B cell (primary cell): ENCODE measurements at regions not wholly inside any gene's neighbourhood (a gene's known extent, or its start where the extent isn't known, plus 50 kb on each side); places are given as distances from the start of the nearest gene placed in this dataset.

Experiments used
- ATAC-seq: fragments of 200-7000 bp; cut with Tn5 transposase; one replicate; pipeline ENCODE4 v1.10.0; 2021; ENCODE audit warnings: low read depth, mild to moderate bottlenecking, moderate number of reproducible peaks, moderate library complexity
- CTCF ChIA-PET: fragments of 350-600 bp; sonication (Branson Sonifier 250); formaldehyde crosslinking; loops from one replicate; lab custom pipeline; 2021; ENCODE audit warnings: antibody characterized with exemption, inconsistent platforms; lab: Charles Lee
- POLR2A ChIA-PET: fragments of 350-600 bp; sonication (Branson Sonifier 250); formaldehyde crosslinking; loops from one replicate; lab custom pipeline; 2021; ENCODE audit warnings: antibody characterized with exemption; lab: Charles Lee
- DNase-seq: peaks from one replicate; pipeline ENCODE4 v3.0.0; 2013
- H2AFZ ChIP-seq: 2 replicates; pipeline ENCODE4 v1.6.1; 2012; ENCODE audit warnings: mild to moderate bottlenecking, low read depth, low read length; ENCODE audit not compliant: insufficient read depth, poor library complexity, severe bottlenecking
- H3K27ac ChIP-seq, 2 donors: 1 replicate in 1 of 2; 2 replicates in 1 of 2; pipeline ENCODE4 v1.5.1; 2012 to 2013; ENCODE audit warnings: low read length in 2 of 2, mild to moderate bottlenecking in 2 of 2, moderate library complexity in 1 of 2
- H3K27me3 ChIP-seq, 4 experiments: fragments of 200-600 bp in 1 of 4; sonication (generic) in 1 of 4; replicated peaks in 1 of 4; 1 replicate in 2 of 4; 2 replicates in 2 of 4; pipeline versions ENCODE4 v1.6.1 to v1.7.0; 2013 to 2016; ENCODE audit warnings: low read length in 3 of 4, mild to moderate bottlenecking in 2 of 4, mixed read lengths in 1 of 4, moderate library complexity in 1 of 4; ENCODE audit not compliant: insufficient read depth in 4 of 4, control insufficient read depth in 3 of 4; ENCODE audit errors: control extremely low read depth in 1 of 4
- H3K36me3 ChIP-seq, 2 experiments: replicated peaks in 1 of 2; 1 replicate in 1 of 2; 2 replicates in 1 of 2; pipeline versions ENCODE4 v1.6.1 to v1.7.1; 2013; ENCODE audit warnings: low read length in 1 of 2; ENCODE audit not compliant: insufficient read depth in 2 of 2, control insufficient read depth in 1 of 2; ENCODE audit errors: control extremely low read depth in 1 of 2, extremely low read depth in 1 of 2
- H3K4me1 ChIP-seq, 2 donors: fragments of 200-600 bp in 1 of 2; sonication (generic) in 1 of 2; 1 replicate in 1 of 2; 2 replicates in 1 of 2; pipeline versions ENCODE4 v1.5.1 to v1.6.1; 2013 to 2017; ENCODE audit warnings: low read length in 2 of 2; ENCODE audit not compliant: control insufficient read depth in 2 of 2, insufficient read depth in 2 of 2
- H3K4me2 ChIP-seq: replicated peaks from 2 replicates; pipeline ENCODE3; 2012; ENCODE audit warnings: mild to moderate bottlenecking, low read depth, low read length; ENCODE audit not compliant: poor library complexity, severe bottlenecking
- H3K4me3 ChIP-seq, 5 experiments: fragments of 200-600 bp in 1 of 5; sonication (generic) in 1 of 5; 1 replicate in 3 of 5; 2 replicates in 2 of 5; pipeline versions ENCODE4 v1.5.1 to v1.7.0; 2011 to 2016; ENCODE audit warnings: low read length in 4 of 5, mild to moderate bottlenecking in 4 of 5, low read depth in 2 of 5, control low read depth in 1 of 5, moderate library complexity in 1 of 5; ENCODE audit not compliant: insufficient read depth in 1 of 5; ENCODE audit errors: control extremely low read depth in 1 of 5, extremely low read depth in 1 of 5
- H3K79me2 ChIP-seq: fragments of 200-600 bp; sonication (generic); one replicate; pipeline ENCODE4 v1.6.0; 2016; ENCODE audit warnings: low read length; ENCODE audit not compliant: control insufficient read depth, insufficient read depth
- H3K9ac ChIP-seq: fragments of 200-600 bp; sonication (generic); 2 replicates; pipeline ENCODE4 v1.6.1; 2017; ENCODE audit warnings: mild to moderate bottlenecking, low read length, moderate library complexity
- H3K9me3 ChIP-seq, 3 donors: one replicate each; pipeline versions ENCODE4 v1.6.1 to v1.7.1; 2013; ENCODE audit warnings: low read length in 2 of 3; ENCODE audit not compliant: control insufficient read depth in 2 of 3, insufficient read depth in 1 of 3; ENCODE audit errors: control extremely low read depth in 1 of 3
- H4K20me1 ChIP-seq: 2 replicates; pipeline ENCODE4 v1.6.0; 2012; ENCODE audit warnings: mild to moderate bottlenecking, low read length; ENCODE audit not compliant: insufficient read depth, control insufficient read depth, poor library complexity, severe bottlenecking
- H3K27ac Mint-ChIP-seq: one replicate; pipeline ENCODE4 v1.8.0; 2021; ENCODE audit warnings: mixed read lengths
- H3K27me3 Mint-ChIP-seq: one replicate; pipeline ENCODE4 v1.8.0; 2021; ENCODE audit warnings: mixed read lengths
- H3K4me1 Mint-ChIP-seq: one replicate; pipeline ENCODE4 v1.8.0; 2021; ENCODE audit warnings: mixed read lengths
- H3K4me3 Mint-ChIP-seq: one replicate; pipeline ENCODE4 v1.8.0; 2021; ENCODE audit warnings: mixed read lengths
- H3K9me3 Mint-ChIP-seq: one replicate; pipeline ENCODE4 v1.8.0; 2022; ENCODE audit warnings: mixed read lengths; ENCODE audit not compliant: insufficient read depth
- EZH2 ChIP-seq: IDR thresholded peaks from 2 replicates; pipeline ENCODE4 v1.6.1; 2012; ENCODE audit warnings: borderline replicate concordance, low read depth, mild to moderate bottlenecking, moderate library complexity, low read length; ENCODE audit not compliant: insufficient read depth, poor library complexity, severe bottlenecking
- WGBS: methylation state at CpG from one replicate; pipeline ENCODE4 v1.1.5; 2013; ENCODE audit warnings: missing lambda C conversion rate; ENCODE audit not compliant: insufficient coverage; 5-methylcytosine and 5-hydroxymethylcytosine counted together
- intact Hi-C: fragments of 100-400 bp; cut with micrococcal nuclease; formaldehyde crosslinking; loops from one replicate; pipeline ENCODE4 v1.10.0; 2022
- TF ChIP-seq, protein P1 (sequence below): fragments of 200-600 bp; IDR thresholded peaks from one replicate; pipeline ENCODE4 v1.8.0; 2022; ENCODE audit warnings: antibody characterized with exemption, mild to moderate bottlenecking

DNA sequence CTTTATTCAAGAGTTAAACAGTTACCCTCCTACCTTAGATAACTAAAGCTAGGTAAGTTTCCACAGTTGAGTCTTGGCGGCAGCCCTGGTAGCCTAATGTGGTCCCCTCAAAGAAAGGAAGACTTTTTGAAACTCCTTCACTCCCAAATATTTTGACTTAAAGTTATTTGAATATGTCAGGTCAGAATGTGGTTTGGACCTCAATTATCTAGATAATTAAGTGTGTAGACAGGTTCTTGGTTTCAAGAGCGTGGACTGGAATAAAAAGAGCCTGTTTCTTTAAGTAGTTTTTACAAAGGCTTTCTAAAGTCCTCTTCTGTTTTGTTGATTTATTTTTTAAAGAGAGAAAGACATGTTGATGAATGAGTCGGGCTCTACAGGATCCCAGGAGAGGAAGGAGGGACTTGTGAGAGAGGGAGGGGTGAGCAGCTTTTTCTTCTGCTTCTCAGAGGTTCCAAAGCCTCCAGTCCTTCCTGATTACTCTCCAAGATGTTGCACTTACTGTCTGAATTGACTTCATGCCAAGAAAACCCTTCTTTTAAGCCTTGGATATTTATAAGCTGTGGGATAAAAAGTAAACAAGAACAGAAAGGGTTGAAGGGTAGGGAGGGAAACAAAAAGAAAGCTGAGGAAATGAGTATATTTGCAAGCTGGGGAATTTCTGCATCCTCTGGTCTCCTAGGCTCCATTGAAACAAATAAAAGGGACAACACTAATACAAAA, 457.4 kb downstream of the IGSF11 start:
- no peak overlapping the region for H3K4me3 Mint-ChIP-seq
- Histone ChIP-seq H3K4me1 (no peaks in the 10 kb centered on the region), H3K27ac (no peak overlapping the region), H3K4me2 (no peak overlapping the region), H4K20me1 (no peaks in the 10 kb centered on the region), H3K4me3 (no peak overlapping the region), H3K36me3 (no peaks in the 10 kb centered on the region), H3K79me2 (no peaks in the 10 kb centered on the region), H3K27me3 (no peaks in the 10 kb centered on the region), H2AFZ (no peak overlapping the region), H3K9me3 (peaks cover 0 to 3% (median 1%) of the 10 kb centered on the region in 3 donors), H3K9ac (no peak overlapping the region)
- CTCF ChIA-PET = no interaction called here
- H3K27me3 Mint-ChIP-seq = no peaks in the 10 kb centered on the region
- ATAC-seq = no peak
- H3K4me1 Mint-ChIP-seq = no peaks in the 10 kb centered on the region
- no peak overlapping the region for H3K27ac Mint-ChIP-seq
- TF ChIP-seq EZH2 = no peak
- no peak for DNase-seq
- 67% methylated on average over 1 of the region's 3 CpGs for WGBS
- POLR2A ChIA-PET = no interaction called here
- no peaks in the 10 kb centered on the region for H3K9me3 Mint-ChIP-seq
- intact Hi-C loops = no loop called here

DNA sequence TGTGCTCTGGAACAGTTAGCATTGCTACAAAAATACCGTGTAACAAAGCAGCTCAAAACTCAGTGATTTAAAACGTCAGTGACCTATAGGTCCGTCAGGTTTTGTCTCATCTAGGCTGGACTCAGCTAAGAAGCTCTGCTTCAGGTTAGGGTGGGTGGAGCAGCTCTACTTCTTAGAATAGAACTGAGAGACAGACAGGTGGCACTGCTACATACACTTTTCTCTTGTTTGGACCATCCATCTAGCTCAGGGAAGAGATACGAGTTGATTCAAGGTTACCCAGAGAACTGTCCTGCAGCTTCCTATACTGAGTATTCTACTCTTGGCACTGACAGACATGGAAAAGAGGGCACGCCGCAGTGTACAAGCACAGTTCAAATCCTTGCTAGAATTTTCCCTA, 456.1 kb downstream of the IGSF11 start:
- ATAC-seq = no peak
- WGBS = 95% methylated on average over 4 of the region's 6 CpGs
- no peaks in the 10 kb centered on the region for H3K4me1 ChIP-seq
- CTCF ChIA-PET = no interaction called here
- Mint-ChIP-seq H3K4me3 (no peak overlapping the region), H3K27ac (no peak overlapping the region), H3K4me1 (no peaks in the 10 kb centered on the region), H3K9me3 (no peaks in the 10 kb centered on the region), H3K27me3 (no peaks in the 10 kb centered on the region)
- H3K9me3 ChIP-seq = peaks cover 0 to 1% (median 0%) of the 10 kb centered on the region in 3 donors
- H2AFZ ChIP-seq = no peak overlapping the region
- no peak overlapping the region for H3K4me2 ChIP-seq
- no peaks in the 10 kb centered on the region for H3K27me3 ChIP-seq
- no peak overlapping the region for H3K27ac ChIP-seq
- H3K9ac ChIP-seq = no peak overlapping the region
- POLR2A ChIA-PET = no interaction called here
- H3K79me2 ChIP-seq = no peaks in the 10 kb centered on the region
- no peak overlapping the region for H3K4me3 ChIP-seq
- intact Hi-C loops = no loop called here
- TF ChIP-seq, protein P1, sequence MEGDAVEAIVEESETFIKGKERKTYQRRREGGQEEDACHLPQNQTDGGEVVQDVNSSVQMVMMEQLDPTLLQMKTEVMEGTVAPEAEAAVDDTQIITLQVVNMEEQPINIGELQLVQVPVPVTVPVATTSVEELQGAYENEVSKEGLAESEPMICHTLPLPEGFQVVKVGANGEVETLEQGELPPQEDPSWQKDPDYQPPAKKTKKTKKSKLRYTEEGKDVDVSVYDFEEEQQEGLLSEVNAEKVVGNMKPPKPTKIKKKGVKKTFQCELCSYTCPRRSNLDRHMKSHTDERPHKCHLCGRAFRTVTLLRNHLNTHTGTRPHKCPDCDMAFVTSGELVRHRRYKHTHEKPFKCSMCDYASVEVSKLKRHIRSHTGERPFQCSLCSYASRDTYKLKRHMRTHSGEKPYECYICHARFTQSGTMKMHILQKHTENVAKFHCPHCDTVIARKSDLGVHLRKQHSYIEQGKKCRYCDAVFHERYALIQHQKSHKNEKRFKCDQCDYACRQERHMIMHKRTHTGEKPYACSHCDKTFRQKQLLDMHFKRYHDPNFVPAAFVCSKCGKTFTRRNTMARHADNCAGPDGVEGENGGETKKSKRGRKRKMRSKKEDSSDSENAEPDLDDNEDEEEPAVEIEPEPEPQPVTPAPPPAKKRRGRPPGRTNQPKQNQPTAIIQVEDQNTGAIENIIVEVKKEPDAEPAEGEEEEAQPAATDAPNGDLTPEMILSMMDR = no peak
- no peak for TF ChIP-seq EZH2
- H3K36me3 ChIP-seq = no peaks in the 10 kb centered on the region
- DNase-seq = no peak
- no peaks in the 10 kb centered on the region for H4K20me1 ChIP-seq
